Esophagus squamous epithelium (tissue), 4 donors: ENCODE measurements at regions not wholly inside any gene's neighbourhood (a gene's known extent, or its start where the extent isn't known, plus 50 kb on each side); places are given as distances from the start of the nearest gene placed in this dataset.

Source experiments
- CTCF ChIP-seq, 6 experiments: fragments of 450-650 bp in 4 of 6; fragments of 200-600 bp in 2 of 6; sonication (generic) in 2 of 6; IDR thresholded peaks; one replicate each; pipeline ENCODE4 v1.5.1; 2016 to 2019; ENCODE audit warnings: antibody characterized with exemption in 6 of 6, mild to moderate bottlenecking in 4 of 6, moderate library complexity in 4 of 6
- POLR2A ChIP-seq, 4 donors: fragments of 450-650 bp; IDR thresholded peaks; one replicate each; pipeline ENCODE4 v1.6.1; 2017; ENCODE audit warnings: antibody characterized with exemption in 4 of 4, mild to moderate bottlenecking in 4 of 4, moderate library complexity in 3 of 4

GRCh38 chr13:73340069-73340468, 281.3 kb downstream of the KLF5 start:
- TF ChIP-seq POLR2A (IDR thresholded peaks at IDR 0.05) (no peak), CTCF (IDR thresholded peaks at IDR 0.05) (no peak)
